HS-5 (cell line): ENCODE measurements at regions not wholly inside any gene's neighbourhood (a gene's known extent, or its start where the extent isn't known, plus 50 kb on each side); places are given as distances from the start of the nearest gene placed in this dataset.

Experiments used
- DNase-seq: peaks from one replicate; pipeline ENCODE4 v3.0.0-alpha.2; 2012; ENCODE audit warnings: low read depth

DNA sequence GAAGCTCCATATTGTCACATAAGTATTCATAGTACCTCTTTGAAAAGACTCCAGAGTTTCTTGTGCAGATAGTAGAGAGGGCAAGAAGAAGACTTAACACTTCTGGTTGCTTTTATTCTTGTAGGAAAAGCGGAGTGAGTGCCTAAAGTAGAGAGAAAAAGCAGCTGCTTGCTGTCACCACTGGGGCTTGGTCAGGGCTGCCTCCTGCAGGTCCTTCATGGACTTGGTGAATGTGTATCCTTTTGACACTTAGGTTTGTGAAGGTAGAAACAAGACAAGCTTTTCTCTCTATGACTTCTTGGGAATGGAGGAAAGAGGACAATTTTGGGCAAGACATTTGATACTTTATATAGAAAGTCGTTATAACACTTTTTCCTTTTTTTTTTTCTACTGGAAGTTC lies 312.8 kb upstream of the FANCL start:
- DNase-seq = no peak

DNA sequence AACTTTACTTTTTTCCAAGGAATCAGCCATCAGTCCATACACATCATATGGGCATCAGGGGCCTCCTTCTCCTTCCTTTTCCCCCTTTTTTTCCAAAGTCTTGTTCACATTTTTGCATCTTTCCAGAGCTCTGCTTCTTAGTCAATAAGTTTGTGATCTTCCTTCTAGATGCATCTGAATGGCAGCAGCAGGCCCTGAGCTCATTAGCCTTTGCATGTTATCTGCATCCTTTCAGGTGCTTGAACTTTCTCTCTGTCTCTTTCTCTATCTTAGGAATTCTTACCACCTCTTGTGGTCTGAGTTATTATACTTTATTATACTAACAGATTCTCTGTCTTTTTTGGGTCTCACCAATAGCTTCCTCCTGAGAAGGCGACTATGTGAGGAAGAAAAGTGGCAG lies 312.4 kb upstream of the FANCL start:
- no peak for DNase-seq

DNA sequence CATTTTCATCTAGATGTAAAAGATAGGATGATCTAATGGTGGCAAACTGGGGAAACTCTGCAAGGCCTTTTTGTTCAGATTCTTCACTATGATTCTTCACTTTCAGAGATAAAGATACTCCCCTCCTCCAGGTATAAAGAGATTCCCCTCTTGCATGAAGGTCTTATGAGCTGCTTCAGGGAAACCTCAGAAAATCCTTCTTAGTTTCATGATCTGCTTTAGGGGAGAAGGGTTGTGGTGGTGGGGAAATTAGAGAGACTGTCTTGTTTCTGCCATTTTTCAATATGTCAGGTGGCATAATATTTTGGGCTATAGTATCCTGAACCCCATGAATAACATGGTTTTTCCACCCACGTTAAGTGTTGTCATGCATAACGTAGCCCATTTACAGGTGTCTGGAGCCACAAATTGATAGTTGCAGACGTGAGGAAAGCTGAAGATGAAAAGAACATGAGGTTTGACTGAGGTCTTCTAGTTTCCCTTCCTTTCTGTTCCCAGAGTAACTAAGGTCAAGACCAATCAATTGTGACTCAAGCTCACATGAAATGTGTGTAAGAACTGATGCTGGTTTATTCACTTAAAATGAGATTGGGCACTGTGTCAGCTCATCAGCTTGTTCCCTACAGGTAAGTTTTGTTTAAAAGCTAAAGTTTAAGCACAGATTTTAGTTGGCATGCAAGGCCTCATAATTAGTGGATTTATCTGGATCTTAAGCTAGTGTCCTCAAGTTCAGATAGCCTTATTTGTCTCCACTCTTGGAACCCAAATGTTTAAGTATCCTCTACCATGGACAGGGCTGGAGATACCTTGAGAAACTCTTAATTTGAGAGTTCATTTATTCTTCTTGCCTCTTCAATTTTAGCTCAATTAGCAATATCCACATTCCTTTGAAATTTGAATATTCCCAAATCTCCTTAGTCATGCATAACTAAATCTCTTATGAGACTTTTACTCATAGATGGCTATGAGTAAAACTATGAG lies 304.5 kb upstream of the FANCL start:
- no peak for DNase-seq

DNA sequence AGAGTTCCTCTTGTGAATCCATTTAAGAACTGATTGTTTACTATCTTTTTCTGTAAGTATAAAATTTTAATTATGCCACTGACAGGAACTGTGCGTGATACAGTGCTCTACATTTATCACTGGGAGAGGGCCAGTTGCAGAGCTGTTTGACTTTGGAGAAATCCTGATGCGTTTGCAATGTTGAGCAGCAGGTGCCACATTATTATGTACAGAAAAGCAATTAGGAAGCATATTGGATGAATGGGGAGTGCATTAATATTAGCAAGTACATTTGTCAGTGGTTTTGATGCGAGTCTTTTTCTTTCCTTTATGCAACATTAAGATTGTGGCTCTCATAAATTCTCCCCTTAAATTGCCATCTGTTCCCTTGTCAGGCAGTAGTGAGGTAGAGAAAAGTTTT lies 302.3 kb upstream of the FANCL start:
- no peak for DNase-seq

DNA sequence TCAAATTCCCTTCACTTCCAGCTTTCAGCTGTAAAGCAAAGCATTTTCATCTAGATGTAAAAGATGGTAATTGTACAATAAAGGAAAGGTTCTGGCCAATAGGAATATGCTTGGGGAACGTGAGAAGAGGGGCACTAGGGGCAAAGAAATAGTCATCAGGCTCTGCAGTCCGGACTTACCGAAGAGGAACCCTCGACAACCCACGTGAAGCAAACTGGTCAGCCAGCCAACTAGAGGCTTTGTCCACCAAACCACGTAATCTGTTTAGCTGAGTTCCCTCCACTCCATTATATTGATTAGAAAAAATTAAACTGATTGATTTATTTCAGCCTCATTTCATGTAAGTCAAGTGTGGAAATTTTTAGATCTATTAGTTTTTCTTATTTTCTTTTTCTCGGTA lies 300.4 kb upstream of the FANCL start:
- no peak for DNase-seq

DNA sequence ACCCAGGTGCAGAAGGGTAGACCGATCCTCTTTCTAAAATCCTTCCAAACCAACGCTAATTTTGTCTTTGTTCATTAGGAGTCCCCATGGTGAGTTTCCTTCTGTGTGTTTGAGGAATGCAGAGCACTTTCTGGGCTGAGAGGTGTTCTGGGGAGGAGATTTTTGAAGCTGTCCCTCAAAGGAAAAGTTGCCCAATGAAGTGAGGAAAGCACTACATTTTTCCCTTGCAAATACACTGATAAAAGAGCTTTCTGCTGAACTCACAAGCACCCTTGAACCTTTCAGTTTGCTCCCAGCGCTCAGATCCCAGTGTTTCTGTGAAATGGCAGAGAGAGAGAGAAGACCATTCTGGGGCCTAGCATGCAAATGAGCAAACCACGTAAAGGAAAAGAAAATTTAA lies 299.6 kb upstream of the FANCL start:
- DNase-seq = no peak

DNA sequence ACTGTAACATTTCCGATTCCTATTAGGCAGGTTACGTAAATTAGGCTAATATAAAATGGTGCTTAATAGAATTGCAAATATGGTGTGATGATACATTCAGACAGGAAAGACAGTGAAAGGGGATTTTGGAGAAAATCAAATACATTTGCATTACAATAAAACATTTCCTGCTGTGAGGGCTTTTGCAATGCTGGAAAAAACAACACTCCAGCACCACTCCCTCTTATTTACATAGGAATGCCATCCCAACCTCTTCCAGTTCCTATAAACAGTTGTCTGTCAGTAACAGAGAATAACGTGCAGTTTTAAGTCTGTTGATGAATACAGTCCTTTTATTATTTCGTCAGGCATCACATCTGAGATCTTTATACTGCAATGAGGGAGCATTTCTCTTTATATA lies 298.8 kb upstream of the FANCL start:
- DNase-seq = no peak

DNA sequence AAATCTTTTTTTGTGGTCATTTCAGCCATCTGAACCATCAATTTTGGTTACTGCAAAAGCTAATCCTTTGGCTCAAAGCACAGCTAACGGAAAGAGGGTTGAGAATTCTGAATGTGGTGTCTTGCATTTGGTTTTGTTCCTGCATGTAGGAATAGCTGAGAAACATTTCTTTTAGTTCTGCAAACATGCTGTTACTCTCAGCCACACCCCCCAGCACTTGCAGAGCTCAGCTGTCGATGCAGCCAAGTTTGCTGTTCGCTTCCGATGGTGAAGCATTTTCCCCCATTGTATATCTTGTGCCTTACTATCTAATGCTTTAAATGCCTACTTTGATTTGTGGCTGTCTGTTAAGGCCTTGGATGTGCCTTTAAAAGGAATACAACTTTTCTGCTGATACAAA lies 294.9 kb upstream of the FANCL start:
- DNase-seq = no peak

DNA sequence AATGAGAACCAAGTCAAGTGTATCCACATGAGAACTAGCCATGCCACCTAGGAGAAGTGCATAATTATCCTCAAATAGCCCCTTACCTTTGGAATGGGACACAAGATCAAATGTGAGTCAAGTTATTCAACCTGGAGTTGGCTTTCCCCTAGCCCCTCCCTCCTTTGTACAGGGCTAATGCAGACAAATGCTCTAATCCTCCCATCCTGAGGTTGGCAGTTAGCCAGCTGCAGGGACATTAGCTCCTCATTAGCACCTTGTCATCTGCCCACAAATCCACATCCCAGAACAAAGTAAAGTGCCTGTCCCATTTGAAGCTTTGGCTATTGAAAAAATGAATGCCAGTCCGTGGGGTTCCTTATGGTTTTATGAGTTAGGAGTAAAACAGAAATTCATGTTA lies 294.1 kb upstream of the FANCL start:
- DNase-seq = no peak

DNA sequence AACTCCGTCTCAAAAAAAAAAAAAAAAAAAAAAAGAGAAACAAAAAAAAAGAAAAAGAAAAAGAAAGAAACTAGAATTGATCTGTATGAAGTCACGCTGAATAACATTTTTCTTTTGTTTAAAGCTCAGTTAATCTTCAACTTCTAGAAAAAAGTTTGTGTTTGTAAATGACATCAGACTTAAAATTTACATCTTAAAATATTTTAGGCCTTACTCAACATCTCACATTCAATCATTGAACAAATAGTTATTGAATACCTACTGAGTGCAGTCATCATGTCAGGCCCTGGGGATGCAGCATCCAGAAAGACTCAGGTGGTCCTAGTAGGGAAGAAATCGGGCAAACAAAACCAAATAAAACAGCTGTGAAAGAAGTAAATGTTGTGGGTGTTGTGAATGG lies 292.3 kb upstream of the FANCL start:
- DNase-seq = no peak

DNA sequence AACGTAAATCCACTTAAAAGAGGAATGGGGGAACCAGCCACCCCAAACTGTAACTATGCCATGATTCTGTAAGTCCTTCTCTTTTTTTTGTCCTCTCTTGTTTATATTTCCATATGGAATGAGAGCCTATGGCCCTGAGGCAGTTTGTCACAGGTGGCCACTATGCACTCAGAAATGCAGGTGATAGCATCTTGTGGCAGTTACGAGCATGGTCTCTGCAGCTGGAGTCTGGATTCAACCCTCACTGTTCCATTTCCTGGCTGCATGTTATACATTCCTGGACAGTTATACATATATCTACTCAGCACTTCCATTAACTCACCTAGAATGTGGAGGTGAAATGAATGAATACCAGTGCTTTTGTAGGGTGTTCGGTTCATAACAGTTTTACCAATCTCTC lies 291.5 kb upstream of the FANCL start:
- no peak for DNase-seq

DNA sequence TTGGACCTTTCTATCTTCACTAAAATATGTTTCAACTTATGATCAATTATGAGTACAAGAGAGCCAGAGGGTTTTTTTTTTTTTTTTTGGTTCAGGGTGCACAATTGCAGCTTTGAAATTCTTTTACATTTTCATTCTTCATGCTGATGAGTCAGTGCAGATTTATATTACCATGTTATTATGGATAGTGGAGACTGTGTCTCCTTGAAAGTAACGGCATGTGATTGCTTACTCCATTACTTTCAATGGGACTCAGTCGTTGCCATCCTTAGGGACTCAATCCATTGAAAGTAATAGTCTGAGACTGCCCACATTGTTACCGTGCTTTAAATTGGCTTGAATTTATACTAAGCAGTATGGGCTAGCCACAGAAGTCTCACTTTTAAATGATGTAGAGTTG lies 286.5 kb upstream of the FANCL start:
- DNase-seq = no peak

DNA sequence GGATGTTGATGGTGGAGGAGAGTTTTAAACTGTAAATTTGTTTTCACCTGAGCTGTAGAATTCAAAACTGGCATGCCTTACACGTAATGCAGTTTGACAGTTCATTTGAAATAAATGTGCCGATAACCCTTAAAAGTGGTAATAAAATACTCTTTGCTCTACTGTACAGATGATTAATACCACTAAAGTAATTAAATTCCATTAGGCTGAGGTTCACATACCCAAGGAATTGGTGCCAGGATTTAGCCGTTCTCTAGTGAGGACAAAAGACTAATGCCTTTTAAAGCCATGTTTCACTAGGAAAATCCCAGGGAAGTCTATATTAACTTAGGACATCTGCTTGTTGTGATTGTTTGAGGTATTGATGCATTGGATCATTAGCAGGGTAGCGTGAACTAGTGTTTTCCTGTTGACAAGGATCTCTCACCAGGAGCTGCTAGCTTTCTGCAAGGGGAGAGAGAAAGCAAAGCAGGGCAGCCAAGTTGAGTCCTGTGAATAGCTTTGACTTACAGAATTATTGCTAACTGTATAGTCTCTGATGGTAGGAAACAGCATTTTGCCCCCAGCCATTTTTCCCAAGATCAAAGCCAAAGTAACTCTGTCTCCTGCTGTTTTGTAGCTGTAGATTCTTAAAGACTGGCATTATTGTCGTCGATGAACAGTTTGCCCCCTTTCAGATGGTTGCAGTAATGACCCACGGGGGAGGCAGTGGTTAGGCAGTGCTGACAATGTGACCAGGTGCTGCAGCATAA lies 280.9 kb upstream of the FANCL start:
- DNase-seq = no peak

DNA sequence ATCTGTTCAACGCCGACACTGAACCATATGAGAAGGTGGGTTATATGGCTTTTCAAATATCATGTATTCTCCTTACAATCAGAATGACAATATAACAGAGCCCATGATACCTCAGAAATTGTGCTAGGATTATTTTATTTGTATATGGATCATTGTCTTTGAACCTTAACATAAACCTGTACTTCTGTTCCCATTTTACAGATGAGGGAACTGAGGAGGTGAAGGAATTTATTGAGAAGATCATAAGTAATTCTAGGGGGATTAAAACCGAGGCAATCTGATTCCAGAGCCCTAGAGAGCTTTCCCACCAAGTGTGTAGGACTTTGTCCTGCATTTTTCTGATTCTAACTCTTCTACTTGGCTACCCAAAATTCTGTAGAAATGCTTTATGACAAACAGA lies 279.8 kb upstream of the FANCL start:
- no peak for DNase-seq

DNA sequence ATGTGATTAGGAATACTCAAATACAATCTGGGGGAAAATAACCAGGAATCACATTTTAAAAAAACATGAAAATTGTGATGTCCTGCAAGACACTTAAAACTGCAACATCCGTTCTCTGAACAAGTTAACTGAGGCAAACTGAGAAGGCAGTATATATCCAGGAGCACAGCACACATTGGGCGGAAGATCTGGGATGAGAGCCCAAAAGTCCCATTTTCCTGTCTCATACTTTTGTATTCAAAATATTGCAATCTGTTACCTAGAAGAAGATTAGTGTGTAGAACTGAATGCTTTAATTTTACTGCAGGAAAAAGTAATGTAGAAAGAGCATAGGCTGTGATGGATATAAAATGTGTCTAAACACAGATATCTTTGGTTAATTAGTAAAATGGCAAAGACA lies 276.8 kb upstream of the FANCL start:
- no peak for DNase-seq

DNA sequence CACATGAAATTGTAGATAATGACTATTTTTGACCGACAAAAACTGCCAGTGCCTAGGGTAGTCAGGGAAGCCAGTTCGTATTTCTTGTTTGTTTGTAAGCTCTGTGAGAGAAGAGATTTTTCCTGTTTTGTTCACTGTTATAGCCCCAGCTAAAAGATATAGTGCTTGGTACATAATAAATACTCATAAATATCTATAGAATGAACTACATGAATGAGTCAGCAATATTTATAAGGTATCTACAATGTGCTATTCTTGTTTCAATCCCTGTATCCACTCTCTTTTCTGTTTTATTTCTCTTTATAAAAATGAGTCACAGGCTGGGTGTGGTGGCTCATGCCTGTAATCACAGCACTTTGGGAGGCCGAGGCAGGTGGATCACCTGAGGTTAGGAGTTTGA lies 275.6 kb upstream of the FANCL start:
- no peak for DNase-seq

DNA sequence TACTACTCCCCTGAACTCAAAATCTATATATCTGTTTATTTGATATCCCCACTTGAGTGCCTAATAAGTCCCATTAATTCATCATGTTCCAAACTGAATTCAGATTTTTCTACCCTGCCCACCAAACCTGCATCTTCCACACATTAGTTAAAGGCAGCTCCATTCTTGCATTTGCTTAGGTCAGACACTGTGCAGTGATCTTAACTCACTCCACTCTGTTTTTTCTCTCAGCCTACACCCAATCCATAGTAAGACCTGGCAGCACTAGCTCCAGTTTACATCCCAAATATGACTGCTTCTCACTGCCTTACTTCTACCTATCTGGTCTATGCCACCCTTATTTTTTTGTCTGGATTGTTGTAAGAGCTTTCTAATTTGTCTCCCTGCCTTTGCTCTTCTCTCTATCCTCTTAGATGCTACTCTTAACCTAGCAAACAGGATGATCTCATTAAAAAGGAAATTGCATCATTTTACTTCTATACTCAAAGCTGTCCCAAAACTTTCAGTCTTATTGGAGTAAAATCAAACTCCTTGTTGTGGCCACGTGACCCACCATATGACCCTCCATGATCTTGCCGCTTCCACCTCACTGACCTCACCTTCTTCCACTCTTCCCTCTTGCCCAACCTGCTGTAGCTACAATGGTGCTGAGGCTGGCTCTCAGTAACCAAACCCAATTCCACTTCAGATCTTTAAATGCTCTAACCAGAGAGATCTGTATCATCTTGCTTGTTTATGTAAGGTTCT lies 274.9 kb upstream of the FANCL start:
- no peak for DNase-seq

DNA sequence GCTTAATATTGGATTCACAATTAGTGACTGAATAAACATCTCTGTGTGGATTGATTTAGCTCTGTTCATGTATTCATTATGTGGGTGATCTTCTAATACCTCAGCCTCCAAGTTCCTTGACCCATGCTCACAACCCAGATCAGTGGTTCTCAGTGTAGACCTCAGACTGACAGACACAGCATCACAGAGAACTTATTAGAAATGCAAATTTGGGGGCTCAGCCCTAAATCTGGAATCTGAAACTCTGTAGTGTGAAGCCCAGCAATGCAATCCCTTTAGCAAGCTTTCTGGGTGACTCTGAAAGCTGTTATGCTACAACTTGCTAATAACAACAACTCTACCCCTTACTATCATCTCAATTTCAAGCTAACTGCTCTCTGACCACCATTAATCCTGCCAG lies 273.1 kb upstream of the FANCL start:
- DNase-seq = no peak

DNA sequence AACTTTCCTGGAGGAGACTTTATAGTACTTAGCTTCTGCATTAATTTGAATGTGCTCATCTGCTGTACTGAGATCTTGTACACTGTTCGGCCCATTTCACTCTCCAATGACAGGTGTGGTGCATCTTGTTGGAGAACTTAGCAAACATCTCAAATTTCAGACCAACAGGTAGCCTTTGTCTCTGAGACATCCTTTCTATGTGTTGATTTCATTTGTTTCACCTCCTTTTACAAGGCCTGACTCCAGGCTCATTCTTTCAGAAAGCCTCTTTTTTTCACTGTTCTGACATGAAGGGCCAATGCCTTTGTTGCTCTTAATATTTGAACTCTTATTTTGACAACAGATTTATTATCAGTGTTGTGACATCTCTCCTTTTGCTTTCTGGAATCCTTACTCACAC lies 271.8 kb upstream of the FANCL start:
- no peak for DNase-seq

DNA sequence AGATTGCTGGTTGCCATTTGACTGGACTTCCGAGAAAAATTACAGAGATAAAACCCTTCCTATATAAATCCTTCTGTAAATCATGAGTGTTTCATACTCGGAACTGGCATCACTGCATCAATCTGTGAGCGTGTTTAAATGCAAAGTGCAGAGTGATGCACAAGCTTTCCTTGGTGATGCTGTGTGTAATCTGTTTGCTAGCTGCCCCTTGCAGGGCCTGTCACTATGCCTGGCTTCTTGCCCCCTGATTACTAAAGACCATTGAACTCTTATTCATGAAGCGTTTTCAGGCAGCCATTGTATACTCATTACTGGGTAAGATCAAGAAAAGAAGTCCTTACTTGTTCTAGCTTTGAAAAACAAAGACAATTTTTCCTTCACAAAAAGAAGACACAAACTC lies 266.9 kb upstream of the FANCL start:
- DNase-seq = no peak

DNA sequence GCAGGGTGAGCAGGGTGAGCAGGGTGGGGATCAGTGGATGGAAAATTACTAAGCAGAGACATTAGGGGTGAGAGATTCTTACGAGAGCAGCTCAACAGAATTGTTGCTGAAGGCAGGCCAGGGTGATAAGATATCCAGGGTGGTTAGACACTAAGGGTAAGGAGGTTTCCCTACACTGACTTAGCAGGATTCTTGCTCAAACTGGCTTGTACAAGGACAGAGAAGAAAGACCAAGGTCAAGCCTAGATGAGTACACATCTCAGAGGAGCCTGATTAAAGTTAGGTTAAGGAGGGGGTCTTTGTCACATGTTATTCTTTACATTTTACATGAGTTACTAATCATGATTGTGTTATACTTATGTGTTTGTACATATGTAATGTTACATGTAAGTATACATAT lies 262.8 kb upstream of the FANCL start:
- no peak for DNase-seq

DNA sequence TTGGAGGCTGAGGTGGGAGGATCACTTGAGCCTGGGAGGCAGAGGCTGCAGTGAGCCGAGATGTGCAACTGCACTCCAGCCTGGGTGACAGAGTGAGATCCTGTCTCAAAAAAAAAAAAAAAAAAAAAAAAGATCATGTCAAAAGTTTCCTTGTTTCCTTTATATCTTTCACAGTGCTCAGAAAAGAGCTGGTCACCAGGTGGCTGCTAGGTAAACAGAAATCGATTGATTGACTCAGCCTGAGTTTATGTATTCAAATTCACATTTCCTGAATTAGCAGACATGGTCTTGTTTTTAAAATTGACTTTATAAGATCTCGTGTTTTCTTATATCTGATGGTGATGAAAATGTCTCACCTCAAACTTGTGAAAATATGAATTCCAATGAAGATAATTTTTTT lies 261.8 kb upstream of the FANCL start:
- DNase-seq = no peak
